HEK293 (cell line): ENCODE measurements at regions not wholly inside any gene's neighbourhood (a gene's known extent, or its start where the extent isn't known, plus 50 kb on each side); places are given as distances from the start of the nearest gene placed in this dataset.

Experiments used
- TF ChIP-seq, protein P1 (sequence below): fragments of 450-650 bp; formaldehyde crosslinking; IDR thresholded peaks from 2 replicates; pipeline ENCODE4 v1.5.1; 2016; ENCODE audit warnings: missing biosample characterization, missing genetic modification characterization
- TF ChIP-seq, protein P2 (sequence below): fragments of 450-650 bp; formaldehyde crosslinking; IDR thresholded peaks from 2 replicates; pipeline ENCODE4 v1.5.1; 2016; ENCODE audit warnings: missing biosample characterization, missing genetic modification characterization

DNA sequence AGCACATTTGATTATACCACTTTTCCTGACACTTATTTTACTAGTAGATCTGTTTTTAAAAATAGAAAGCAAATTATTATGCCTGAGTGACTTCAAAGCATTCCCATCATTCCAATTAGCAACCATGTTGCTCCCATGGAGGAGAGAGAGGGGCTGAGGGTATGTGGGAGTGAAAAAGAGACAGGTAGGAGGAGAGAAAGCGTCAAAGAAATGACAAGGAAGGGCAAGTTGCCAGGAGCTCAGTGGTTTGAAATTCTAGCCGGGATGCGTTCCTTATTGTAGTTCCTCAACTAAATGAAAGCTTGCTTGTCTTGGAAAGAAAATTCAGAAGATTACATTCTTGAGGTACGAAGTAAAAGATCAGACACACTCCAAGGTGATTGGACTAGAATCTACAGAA is 92.4 kb upstream of the PKP2 start:
- TF ChIP-seq, protein P1, sequence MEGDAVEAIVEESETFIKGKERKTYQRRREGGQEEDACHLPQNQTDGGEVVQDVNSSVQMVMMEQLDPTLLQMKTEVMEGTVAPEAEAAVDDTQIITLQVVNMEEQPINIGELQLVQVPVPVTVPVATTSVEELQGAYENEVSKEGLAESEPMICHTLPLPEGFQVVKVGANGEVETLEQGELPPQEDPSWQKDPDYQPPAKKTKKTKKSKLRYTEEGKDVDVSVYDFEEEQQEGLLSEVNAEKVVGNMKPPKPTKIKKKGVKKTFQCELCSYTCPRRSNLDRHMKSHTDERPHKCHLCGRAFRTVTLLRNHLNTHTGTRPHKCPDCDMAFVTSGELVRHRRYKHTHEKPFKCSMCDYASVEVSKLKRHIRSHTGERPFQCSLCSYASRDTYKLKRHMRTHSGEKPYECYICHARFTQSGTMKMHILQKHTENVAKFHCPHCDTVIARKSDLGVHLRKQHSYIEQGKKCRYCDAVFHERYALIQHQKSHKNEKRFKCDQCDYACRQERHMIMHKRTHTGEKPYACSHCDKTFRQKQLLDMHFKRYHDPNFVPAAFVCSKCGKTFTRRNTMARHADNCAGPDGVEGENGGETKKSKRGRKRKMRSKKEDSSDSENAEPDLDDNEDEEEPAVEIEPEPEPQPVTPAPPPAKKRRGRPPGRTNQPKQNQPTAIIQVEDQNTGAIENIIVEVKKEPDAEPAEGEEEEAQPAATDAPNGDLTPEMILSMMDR (tag by site-specific recombination) = no peak
- TF ChIP-seq, protein P2, sequence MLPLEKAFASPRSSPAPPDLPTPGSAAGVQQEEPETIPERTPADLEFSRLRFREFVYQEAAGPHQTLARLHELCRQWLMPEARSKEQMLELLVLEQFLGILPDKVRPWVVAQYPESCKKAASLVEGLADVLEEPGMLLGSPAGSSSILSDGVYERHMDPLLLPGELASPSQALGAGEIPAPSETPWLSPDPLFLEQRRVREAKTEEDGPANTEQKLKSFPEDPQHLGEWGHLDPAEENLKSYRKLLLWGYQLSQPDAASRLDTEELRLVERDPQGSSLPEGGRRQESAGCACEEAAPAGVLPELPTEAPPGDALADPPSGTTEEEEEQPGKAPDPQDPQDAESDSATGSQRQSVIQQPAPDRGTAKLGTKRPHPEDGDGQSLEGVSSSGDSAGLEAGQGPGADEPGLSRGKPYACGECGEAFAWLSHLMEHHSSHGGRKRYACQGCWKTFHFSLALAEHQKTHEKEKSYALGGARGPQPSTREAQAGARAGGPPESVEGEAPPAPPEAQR (tag by site-specific recombination) = no peak
